LNCaP clone FGC (cell line): ENCODE measurements at regions not wholly inside any gene's neighbourhood (a gene's known extent, or its start where the extent isn't known, plus 50 kb on each side); places are given as distances from the start of the nearest gene placed in this dataset.

Source experiments
- DNase-seq: peaks from one replicate; pipeline ENCODE4 v3.0.0-alpha.2; 2011; ENCODE audit warnings: low read depth
- H3K4me3 ChIP-seq: 2 replicates; pipeline ENCODE4 v1.5.1; 2011; ENCODE audit warnings: mild to moderate bottlenecking, low read depth, low read length, control low read depth
- TF ChIP-seq, protein P1 (sequence below): IDR thresholded peaks from 2 replicates; pipeline ENCODE4 v1.5.1; 2012; ENCODE audit warnings: mild to moderate bottlenecking; ENCODE audit not compliant: control insufficient read depth, insufficient read depth; ENCODE audit errors: extremely low read depth

DNA sequence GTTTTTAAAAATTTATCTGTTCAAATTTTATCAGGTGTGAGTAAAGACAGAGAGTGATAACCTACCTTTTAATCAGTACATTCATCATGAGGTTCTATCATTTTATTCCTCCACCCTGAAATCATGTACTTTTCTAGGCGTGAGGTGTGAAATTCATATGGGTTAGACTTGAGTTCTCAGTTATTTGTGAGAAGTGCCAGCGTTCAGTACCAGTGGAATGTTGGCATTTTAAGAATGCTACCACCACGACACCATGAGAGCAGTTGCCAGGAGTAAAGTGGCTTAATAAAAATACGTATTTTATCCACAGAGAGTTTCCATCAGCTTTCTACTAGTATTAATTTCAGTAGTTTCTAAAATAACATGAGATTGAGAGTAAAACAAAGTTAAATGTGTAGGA lies 104.1 kb upstream of the FERD3L start:
- no peak for DNase-seq
- no peak overlapping the region for H3K4me3 ChIP-seq
- TF ChIP-seq, protein P1, sequence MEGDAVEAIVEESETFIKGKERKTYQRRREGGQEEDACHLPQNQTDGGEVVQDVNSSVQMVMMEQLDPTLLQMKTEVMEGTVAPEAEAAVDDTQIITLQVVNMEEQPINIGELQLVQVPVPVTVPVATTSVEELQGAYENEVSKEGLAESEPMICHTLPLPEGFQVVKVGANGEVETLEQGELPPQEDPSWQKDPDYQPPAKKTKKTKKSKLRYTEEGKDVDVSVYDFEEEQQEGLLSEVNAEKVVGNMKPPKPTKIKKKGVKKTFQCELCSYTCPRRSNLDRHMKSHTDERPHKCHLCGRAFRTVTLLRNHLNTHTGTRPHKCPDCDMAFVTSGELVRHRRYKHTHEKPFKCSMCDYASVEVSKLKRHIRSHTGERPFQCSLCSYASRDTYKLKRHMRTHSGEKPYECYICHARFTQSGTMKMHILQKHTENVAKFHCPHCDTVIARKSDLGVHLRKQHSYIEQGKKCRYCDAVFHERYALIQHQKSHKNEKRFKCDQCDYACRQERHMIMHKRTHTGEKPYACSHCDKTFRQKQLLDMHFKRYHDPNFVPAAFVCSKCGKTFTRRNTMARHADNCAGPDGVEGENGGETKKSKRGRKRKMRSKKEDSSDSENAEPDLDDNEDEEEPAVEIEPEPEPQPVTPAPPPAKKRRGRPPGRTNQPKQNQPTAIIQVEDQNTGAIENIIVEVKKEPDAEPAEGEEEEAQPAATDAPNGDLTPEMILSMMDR: no peak

- no peak for DNase-seq
These were observed 103.5 kb upstream of the FERD3L start for GRCh38 chr7:19248681-19249080.

DNA sequence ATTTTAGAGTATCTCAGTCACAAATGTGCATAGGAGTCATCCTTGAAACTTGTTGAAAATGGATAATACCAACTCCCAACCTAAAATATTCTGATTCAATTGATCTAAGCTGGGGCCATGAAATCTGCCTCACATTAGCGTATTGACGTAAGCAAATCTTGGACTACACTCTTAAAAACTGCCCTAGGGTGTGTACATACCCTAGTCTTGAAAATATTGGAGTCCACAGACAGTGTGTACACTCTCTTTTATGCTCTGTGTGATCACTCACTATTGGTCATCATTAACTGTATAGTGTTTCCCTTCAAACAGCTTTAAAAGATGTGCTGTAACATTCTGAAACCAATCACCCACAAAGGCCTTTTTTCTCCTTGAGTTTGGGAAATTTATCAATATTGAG lies 102.9 kb upstream of the FERD3L start:
- no peak overlapping the region for H3K4me3 ChIP-seq
- TF ChIP-seq, protein P1: no peak
- no peak for DNase-seq

More at GRCh38 chr7:19248681-19249080, 103.5 kb upstream of the FERD3L start:
- TF ChIP-seq, protein P1: no peak
- no peak overlapping the region for H3K4me3 ChIP-seq

- no peak overlapping the region for H3K4me3 ChIP-seq
- TF ChIP-seq, protein P1: no peak
- DNase-seq: no peak
These were observed 101.8 kb upstream of the FERD3L start for GRCh38 chr7:19247017-19247416.

DNA sequence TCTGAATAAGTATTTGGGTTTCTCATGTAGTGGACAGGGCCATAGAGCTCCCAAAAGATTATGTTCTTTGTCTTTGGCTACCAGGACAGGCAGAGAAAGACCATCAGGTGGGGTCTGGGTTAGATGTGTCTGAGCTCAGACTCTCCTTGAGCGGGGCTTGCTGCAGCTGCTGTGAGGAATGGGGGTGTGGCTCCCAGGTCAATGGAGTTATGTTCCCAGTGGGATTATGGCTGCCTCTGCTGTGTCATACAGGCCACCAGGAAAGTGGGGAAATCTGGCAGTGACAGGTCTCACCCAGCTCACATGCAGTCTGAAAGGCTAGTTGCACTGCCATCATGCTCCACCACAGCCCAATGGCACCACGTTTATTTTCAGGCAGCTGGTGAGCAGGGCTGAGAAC lies 97.0 kb upstream of the FERD3L start:
- H3K4me3 ChIP-seq: no peak overlapping the region
- TF ChIP-seq, protein P1: no peak
- no peak for DNase-seq

DNA sequence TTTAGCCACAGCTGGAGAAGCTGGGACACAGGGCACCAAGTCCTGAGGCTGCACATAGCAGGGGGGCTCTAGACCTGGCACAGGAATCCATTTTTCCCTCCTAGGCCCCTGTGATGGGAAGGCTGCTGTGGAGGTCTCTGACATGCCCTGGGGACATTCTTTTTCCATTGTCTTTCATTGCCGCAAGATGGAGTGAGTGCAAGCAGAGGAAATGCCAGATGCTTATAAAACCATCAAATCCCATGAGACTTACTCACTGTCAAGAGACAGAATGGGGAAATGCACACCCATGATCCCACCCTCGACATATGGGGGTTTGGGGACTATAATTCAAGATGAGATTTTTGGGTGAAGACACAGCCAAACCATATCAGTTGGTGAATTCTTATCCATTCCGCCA lies 94.7 kb upstream of the FERD3L start:
- H3K4me3 ChIP-seq: no peak overlapping the region
- DNase-seq: no peak
- TF ChIP-seq, protein P1: no peak

DNA sequence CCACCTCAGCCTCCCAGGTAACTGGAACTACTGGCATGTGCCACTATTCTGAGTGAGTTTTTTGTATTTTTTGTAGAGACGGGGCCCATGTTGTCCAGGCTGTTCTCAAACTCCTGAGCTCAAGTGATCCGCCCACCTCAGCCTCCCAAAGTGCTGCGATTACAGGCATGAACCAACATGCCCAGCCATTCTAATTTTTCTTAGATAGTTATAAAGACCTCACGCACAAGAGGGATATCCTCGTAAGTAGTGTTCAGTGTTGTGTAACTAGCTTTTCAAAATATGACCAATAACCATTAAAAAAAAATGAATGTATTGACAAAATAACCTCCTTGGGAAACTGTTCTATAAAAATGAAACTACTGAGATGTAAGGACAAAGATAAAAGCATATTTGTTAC lies 90.5 kb upstream of the FERD3L start:
- DNase-seq: no peak
- TF ChIP-seq, protein P1: no peak
- no peak overlapping the region for H3K4me3 ChIP-seq
